Astrocyte of the cerebellum (primary cell): ENCODE measurements at regions not wholly inside any gene's neighbourhood (a gene's known extent, or its start where the extent isn't known, plus 50 kb on each side); places are given as distances from the start of the nearest gene placed in this dataset.

ENCODE experiments used
- DNase-seq: peaks from one replicate; pipeline ENCODE4 v3.0.0-alpha.2; 2011; ENCODE audit warnings: low read depth
- H3K4me3 ChIP-seq: 2 replicates; pipeline ENCODE4 v1.5.1; 2011; ENCODE audit warnings: mild to moderate bottlenecking, low read depth, low read length, moderate library complexity
- in situ Hi-C: cut with HindIII; loops from 2 replicates; pipeline ENCODE4 v1.10.0; 2017; ENCODE audit warnings: low sequenced_read_pairs
- TF ChIP-seq, protein P1 (sequence below): IDR thresholded peaks from 2 replicates; pipeline ENCODE4 v1.5.1; 2012; ENCODE audit warnings: low read length, low read depth, moderate library complexity, mild to moderate bottlenecking; ENCODE audit errors: missing control alignments

DNA sequence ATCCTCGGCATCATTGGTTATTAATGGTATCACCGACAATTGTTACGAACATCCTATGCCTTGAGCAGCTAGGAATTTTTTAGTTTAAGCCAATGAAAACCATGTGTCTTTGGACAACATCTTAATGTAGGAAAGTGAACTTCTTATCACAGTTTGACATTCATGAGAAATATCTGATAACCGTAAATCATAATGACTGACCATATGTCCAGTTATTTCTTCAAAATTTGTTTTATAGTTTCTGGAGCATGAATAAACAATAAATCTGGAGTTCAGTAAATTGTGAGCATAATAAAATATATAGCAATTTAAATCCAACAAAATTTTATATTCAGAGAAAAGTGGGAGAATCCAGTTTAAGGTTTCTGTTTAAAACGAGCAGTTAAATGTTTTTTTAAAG, 970.1 kb upstream of the ADGRB3 start:
- TF ChIP-seq, protein P1, sequence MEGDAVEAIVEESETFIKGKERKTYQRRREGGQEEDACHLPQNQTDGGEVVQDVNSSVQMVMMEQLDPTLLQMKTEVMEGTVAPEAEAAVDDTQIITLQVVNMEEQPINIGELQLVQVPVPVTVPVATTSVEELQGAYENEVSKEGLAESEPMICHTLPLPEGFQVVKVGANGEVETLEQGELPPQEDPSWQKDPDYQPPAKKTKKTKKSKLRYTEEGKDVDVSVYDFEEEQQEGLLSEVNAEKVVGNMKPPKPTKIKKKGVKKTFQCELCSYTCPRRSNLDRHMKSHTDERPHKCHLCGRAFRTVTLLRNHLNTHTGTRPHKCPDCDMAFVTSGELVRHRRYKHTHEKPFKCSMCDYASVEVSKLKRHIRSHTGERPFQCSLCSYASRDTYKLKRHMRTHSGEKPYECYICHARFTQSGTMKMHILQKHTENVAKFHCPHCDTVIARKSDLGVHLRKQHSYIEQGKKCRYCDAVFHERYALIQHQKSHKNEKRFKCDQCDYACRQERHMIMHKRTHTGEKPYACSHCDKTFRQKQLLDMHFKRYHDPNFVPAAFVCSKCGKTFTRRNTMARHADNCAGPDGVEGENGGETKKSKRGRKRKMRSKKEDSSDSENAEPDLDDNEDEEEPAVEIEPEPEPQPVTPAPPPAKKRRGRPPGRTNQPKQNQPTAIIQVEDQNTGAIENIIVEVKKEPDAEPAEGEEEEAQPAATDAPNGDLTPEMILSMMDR, result no peak
- DNase-seq, result no peak
- H3K4me3 ChIP-seq, result no peak overlapping the region
- in situ Hi-C loops, result no loop called here

DNA sequence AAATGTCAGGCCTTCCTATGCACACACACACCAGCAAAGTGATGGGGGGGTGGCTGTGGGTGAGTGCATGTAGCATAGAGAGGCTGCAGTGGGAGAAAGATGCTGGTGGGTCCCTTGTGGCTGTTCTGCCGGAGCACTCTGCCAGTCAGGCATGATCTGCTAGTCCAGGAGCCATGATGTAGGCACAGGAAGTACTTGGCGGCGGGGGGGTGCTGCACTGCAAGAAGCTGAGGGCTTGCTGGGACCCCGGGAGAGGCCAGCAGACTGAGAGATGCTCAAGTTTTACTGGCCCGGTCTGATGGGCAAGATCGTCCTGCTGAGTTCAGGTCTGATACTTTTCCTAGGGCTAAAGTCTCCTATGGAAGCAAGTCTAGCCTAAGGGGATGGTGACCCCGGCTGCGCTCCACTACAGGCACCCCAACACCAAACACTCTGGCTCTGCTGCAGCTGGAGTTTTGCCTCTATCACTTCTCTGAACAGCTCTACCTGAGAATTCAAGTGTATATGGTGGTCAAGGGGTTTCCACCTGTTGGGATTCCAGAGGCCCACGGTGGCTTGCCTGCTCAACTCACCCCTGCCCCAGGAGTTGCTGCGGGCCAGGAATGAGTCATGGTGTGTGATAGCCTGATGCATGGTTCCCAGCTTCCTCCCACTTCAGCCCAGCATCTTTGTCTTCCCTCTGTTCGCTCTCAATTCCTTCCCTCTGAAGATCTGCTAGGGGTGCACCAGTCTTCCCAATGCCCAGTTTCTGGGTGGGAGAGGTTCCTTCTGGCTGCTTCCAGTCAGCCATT, 971.8 kb upstream of the ADGRB3 start:
- TF ChIP-seq, protein P1, result no peak
- in situ Hi-C loops, result no loop called here

DNA sequence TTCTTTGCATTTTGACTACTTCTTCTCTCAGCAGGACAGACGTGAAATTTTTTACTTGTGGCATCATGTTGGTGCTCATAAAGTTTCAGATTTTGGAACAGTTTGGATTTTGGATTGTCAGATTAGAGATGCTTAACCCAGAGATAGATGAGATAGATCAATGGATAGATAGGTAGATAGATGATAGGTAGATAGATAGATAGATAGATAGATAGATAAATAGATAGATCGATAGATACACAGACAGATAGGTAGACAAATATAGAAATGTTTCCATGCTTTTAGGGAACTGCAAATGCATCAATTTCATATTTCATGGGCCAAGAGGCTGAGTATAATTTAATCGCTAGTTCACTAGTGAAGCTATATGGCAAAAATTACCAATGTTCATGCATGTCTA, 981.5 kb upstream of the ADGRB3 start:
- no peak overlapping the region for H3K4me3 ChIP-seq
- no peak for DNase-seq
- TF ChIP-seq, protein P1, result no peak
- in situ Hi-C loops, result no loop called here

More for the DNA sequence above, 971.8 kb upstream of the ADGRB3 start:
- DNase-seq, result no peak
- no peak overlapping the region for H3K4me3 ChIP-seq

DNA sequence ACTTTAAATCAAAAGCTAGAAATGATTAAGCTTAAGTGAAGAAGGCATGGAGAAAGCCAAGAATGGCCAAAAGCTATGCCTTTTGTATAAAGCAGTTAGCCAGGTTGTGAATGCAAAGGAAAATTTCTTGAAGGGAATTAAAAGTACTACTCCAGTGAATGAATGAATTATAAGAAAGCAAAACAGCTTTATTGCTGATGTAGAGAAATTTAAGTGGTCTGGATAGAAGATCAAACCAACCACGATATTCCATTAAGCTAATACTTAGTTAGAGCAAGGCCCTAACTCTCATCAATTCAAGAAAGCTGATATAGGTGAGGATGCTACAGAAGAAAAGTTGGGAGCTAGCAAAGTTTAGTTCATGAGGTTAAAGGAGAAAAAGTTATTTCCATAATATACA, 988.5 kb upstream of the ADGRB3 start:
- no peak for DNase-seq
- TF ChIP-seq, protein P1, result no peak
- in situ Hi-C loops, result no loop called here
- H3K4me3 ChIP-seq, result no peak overlapping the region

DNA sequence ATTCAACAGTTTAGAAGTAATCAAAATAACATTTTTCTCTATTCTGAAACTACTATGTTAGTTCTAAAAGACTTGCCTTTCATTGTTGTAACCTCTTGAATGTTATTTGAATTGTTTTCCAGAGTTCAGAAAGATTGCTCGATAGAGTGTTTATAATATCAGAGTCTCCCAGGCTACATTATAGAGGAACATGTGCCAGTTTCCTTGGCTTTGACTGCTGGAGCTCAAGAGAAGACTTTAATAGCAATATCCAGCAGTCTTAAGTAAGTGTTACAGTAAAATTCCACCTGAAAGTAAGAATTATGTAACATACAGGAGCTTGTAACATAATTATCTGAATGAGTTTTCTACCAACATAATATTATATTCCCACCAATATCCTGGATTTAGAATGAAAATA, 991.8 kb upstream of the ADGRB3 start:
- no peak overlapping the region for H3K4me3 ChIP-seq
- in situ Hi-C loops, result no loop called here
- TF ChIP-seq, protein P1, result no peak
- no peak for DNase-seq

DNA sequence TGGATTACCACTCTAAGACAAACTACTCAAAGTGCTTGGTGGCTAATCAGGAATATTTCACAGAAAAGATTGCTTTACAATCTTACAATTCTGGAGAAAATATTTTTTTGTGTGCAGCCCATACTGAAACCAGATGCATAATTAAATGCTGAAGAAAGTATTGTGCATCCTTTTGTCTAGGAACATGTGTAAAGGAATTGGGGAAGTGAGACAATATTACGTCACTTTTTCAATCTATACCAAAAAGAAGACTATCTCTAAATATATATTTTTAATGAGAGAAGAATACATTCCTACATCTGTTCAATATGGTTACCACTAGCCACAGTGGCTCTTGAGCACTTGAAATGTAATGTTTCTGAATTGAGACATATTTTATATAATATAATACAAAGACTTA, 992.5 kb upstream of the ADGRB3 start:
- in situ Hi-C loops, result no loop called here
- no peak overlapping the region for H3K4me3 ChIP-seq
- no peak for DNase-seq
- TF ChIP-seq, protein P1, result no peak
